HG02885 (cell line): ENCODE measurements at regions not wholly inside any gene's neighbourhood (a gene's known extent, or its start where the extent isn't known, plus 50 kb on each side); places are given as distances from the start of the nearest gene placed in this dataset.

Experiments
- ATAC-seq: cut with Tn5 transposase; IDR thresholded peaks from one replicate; pipeline ENCODE4 v1.9.1; 2021; ENCODE audit warnings: mild to moderate bottlenecking; ENCODE audit not compliant: unreplicated experiment, poor library complexity

GRCh38 chr15:61798631-61799030 lies 261.6 kb downstream of the VPS13C start:
- ATAC-seq = no peak

GRCh38 chr15:61796056-61796455 lies 264.2 kb downstream of the VPS13C start:
- no peak for ATAC-seq

- ATAC-seq = no peak
Measured at GRCh38 chr15:61794881-61795280, 265.4 kb downstream of the VPS13C start.

- ATAC-seq = no peak
Measured at GRCh38 chr15:61794276-61794675, 266.0 kb downstream of the VPS13C start.

GRCh38 chr15:61784734-61785133 lies 275.5 kb downstream of the VPS13C start:
- ATAC-seq = no peak

GRCh38 chr15:61780278-61780980 lies 279.8 kb downstream of the VPS13C start:
- no peak for ATAC-seq

GRCh38 chr15:61777689-61778088 lies 282.6 kb downstream of the VPS13C start:
- no peak for ATAC-seq

GRCh38 chr15:61769557-61769956 lies 290.7 kb downstream of the VPS13C start:
- ATAC-seq = no peak

- ATAC-seq = no peak
Measured at GRCh38 chr15:61768131-61768530, 292.1 kb downstream of the VPS13C start.

- no peak for ATAC-seq
Measured at GRCh38 chr15:61764981-61765380, 295.3 kb downstream of the VPS13C start.

GRCh38 chr15:61764141-61764540 lies 296.1 kb downstream of the VPS13C start:
- no peak for ATAC-seq

- ATAC-seq = no peak
Measured at GRCh38 chr15:61762676-61763075, 297.6 kb downstream of the VPS13C start.

GRCh38 chr15:61759639-61760038 lies 300.6 kb downstream of the VPS13C start:
- ATAC-seq = no peak

GRCh38 chr15:61756071-61756820 lies 304.0 kb downstream of the VPS13C start:
- no peak for ATAC-seq

GRCh38 chr15:61755467-61755866 lies 304.8 kb downstream of the VPS13C start:
- ATAC-seq = no peak

- no peak for ATAC-seq
Measured at GRCh38 chr15:61753018-61753710, 307.1 kb downstream of the VPS13C start.

GRCh38 chr15:61752001-61752400 lies 308.2 kb downstream of the VPS13C start:
- no peak for ATAC-seq

- ATAC-seq = no peak
Measured at GRCh38 chr15:61750271-61751084, 309.8 kb downstream of the VPS13C start.

GRCh38 chr15:61749169-61749568 lies 311.1 kb downstream of the VPS13C start:
- ATAC-seq = no peak

- ATAC-seq = no peak
Measured at GRCh38 chr15:61748529-61748928, 311.7 kb downstream of the VPS13C start.
